Gastroesophageal sphincter (tissue), 3 donors: ENCODE measurements at regions not wholly inside any gene's neighbourhood (a gene's known extent, or its start where the extent isn't known, plus 50 kb on each side); places are given as distances from the start of the nearest gene placed in this dataset.

Experiments
- CTCF ChIP-seq, 4 experiments: fragments of 200-600 bp in 2 of 4; fragments of 450-650 bp in 2 of 4; sonication (generic) in 1 of 4; IDR thresholded peaks; one replicate each; pipeline ENCODE4 v1.5.1; 2017 to 2019; ENCODE audit warnings: antibody characterized with exemption in 4 of 4, mild to moderate bottlenecking in 2 of 4, moderate library complexity in 2 of 4
- EP300 ChIP-seq: sonication (generic); formaldehyde crosslinking; IDR thresholded peaks from one replicate; pipeline ENCODE4 v1.6.1; 2017; ENCODE audit warnings: antibody characterized with exemption, mild to moderate bottlenecking
- POLR2A ChIP-seq, 2 donors: fragments of 450-650 bp; IDR thresholded peaks; one replicate each; pipeline ENCODE4 v1.6.1; 2017; ENCODE audit warnings: antibody characterized with exemption in 2 of 2, mild to moderate bottlenecking in 2 of 2, moderate library complexity in 1 of 2
- POLR2AphosphoS5 ChIP-seq: sonication (generic); formaldehyde crosslinking; IDR thresholded peaks from one replicate; pipeline ENCODE4 v1.6.1; 2017; ENCODE audit warnings: antibody characterized with exemption

- TF ChIP-seq POLR2A (IDR thresholded peaks at IDR 0.05) (no peak), CTCF (IDR thresholded peaks at IDR 0.05) (no peak), EP300 (no peak), POLR2AphosphoS5 (no peak)
Measured at GRCh38 chr1:195886000-195886399, 722.2 kb downstream of the KCNT2 start.
